Esophagus mucosa (tissue), 1 donor: ENCODE measurements at regions not wholly inside any gene's neighbourhood (a gene's known extent, or its start where the extent isn't known, plus 50 kb on each side); places are given as distances from the start of the nearest gene placed in this dataset.
"Not testable (repeated sequence)": the region's sequence is repeated elsewhere in the genome, so short reads cannot be mapped to it uniquely, and the experiment has no call there.

Experiments
- ATAC-seq: fragments of 200-7000 bp; cut with Tn5 transposase; one replicate; pipeline ENCODE4 v1.9.1; 2020
- donor health status: DM: yes; HTN: yes; CAD: no.

GRCh38 chr10:10716972-10717371 is 300.7 kb upstream of the CELF2 start:
- no peak for ATAC-seq

- ATAC-seq = no peak
These were observed 295.2 kb upstream of the CELF2 start for GRCh38 chr10:10722422-10722821.

GRCh38 chr10:10725196-10725595 is 292.5 kb upstream of the CELF2 start:
- no peak for ATAC-seq

GRCh38 chr10:10726101-10726500 is 291.6 kb upstream of the CELF2 start:
- no peak for ATAC-seq

GRCh38 chr10:10727411-10727810 is 290.3 kb upstream of the CELF2 start:
- not testable (repeated sequence) for ATAC-seq

GRCh38 chr10:10727812-10728211 is 289.9 kb upstream of the CELF2 start:
- ATAC-seq = no peak

- no peak for ATAC-seq
These were observed 287.1 kb upstream of the CELF2 start for GRCh38 chr10:10730471-10731043.

- no peak for ATAC-seq
These were observed 286.3 kb upstream of the CELF2 start for GRCh38 chr10:10731366-10731765.

GRCh38 chr10:10734356-10735064 is 283.2 kb upstream of the CELF2 start:
- ATAC-seq = no peak

- no peak for ATAC-seq
These were observed 272.4 kb upstream of the CELF2 start for GRCh38 chr10:10745291-10745690.

GRCh38 chr10:10755490-10755889 is 262.2 kb upstream of the CELF2 start:
- no peak for ATAC-seq

GRCh38 chr10:10758306-10758705 is 259.4 kb upstream of the CELF2 start:
- no peak for ATAC-seq

- ATAC-seq = not testable (repeated sequence)
These were observed 257.9 kb upstream of the CELF2 start for GRCh38 chr10:10759806-10760205.

- ATAC-seq = no peak
These were observed 252.7 kb upstream of the CELF2 start for GRCh38 chr10:10765017-10765416.

- no peak for ATAC-seq
These were observed 245.3 kb upstream of the CELF2 start for GRCh38 chr10:10772411-10772810.

- no peak for ATAC-seq
These were observed 244.7 kb upstream of the CELF2 start for GRCh38 chr10:10772874-10773508.

GRCh38 chr10:10774416-10774815 is 243.3 kb upstream of the CELF2 start:
- no peak for ATAC-seq

- no peak for ATAC-seq
These were observed 241.3 kb upstream of the CELF2 start for GRCh38 chr10:10776363-10776762.

- ATAC-seq = no peak
These were observed 240.4 kb upstream of the CELF2 start for GRCh38 chr10:10777279-10777678.

- ATAC-seq = no peak
These were observed 239.9 kb upstream of the CELF2 start for GRCh38 chr10:10777723-10778122.

GRCh38 chr10:10778959-10779358 is 238.7 kb upstream of the CELF2 start:
- ATAC-seq = no peak

- ATAC-seq = no peak
These were observed 238.2 kb upstream of the CELF2 start for GRCh38 chr10:10779511-10779910.

- no peak for ATAC-seq
These were observed 236.9 kb upstream of the CELF2 start for GRCh38 chr10:10780746-10781145.

GRCh38 chr10:10782603-10783002 is 235.1 kb upstream of the CELF2 start:
- no peak for ATAC-seq
